ENCODE measurements at regions not wholly inside any gene's neighbourhood (a gene's known extent, or its start where the extent isn't known, plus 50 kb on each side); places are given as distances from the start of the nearest gene placed in this dataset.

DNA sequence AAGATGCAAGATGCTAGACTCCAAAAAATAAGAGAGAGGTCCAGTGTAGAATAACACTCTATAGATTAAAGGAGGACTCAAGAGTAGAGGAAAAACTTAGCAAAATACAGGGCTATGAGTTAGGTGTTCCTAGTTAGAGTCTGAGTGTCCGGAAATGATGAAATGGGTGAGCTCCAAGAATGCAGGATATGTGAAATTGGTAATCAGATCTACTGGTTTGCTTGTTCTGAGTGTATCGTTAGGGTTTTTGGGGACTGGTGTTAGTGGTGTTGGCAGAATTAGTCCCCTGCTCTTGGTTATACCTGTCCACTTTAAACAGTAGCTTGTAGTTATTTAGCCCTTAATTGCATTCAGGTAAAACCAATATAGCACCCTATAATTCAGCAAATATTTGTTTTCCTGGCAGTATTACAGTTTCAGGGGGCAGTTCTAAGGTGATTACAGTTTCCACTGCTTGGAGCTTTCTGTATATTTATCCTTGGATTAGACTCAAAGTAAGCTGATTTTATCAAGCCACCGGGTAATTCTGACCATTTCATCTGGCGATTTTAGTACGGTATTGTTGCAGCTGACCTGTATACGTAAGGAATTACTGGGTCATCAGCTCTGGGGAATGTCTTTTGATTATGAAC is 332.7 kb downstream of the CHRM3 start:
- no peaks in the 10 kb centered on the region for H3K79me1 ChIP-seq (ENCODE audit: low read depth in 1 of 2, low read length in 2 of 2)
- no peak overlapping the region for H2BK120ac ChIP-seq (ENCODE audit: low read depth, low read length)
- no peaks in the 10 kb centered on the region for H3K4me1 ChIP-seq (ENCODE audit: control insufficient read depth, insufficient read depth, low read length)
- H3K36me3 ChIP-seq (ENCODE audit: control insufficient read depth, insufficient read depth, low read length) = no peaks in the 10 kb centered on the region
- H3K14ac ChIP-seq (replicated peaks; ENCODE audit: low read depth, low read length) = no peak overlapping the region
- H3K4ac ChIP-seq (ENCODE audit: low read depth, low read length) = no peak overlapping the region
- no peak overlapping the region for H2AFZ ChIP-seq (replicated peaks; ENCODE audit: low read length, poor library complexity)
- H3K9ac ChIP-seq (ENCODE audit: low read depth, low read length) = no peak overlapping the region
- POLR2A ChIA-PET (ENCODE audit: unreplicated experiment) = no interaction called here
- H2AK9ac ChIP-seq (replicated peaks; ENCODE audit: low read depth, low read length, poor library complexity) = no peak overlapping the region
- no peak for TF ChIP-seq FOS (IDR thresholded peaks at IDR 0.05; ENCODE audit: low read depth, low read length)
- no peak for TF ChIP-seq CEBPB (IDR thresholded peaks at IDR 0.05; ENCODE audit: low read depth, low read length)
- H3K9me1 ChIP-seq (ENCODE audit: insufficient read depth, low read length) = no peaks in the 10 kb centered on the region
- dilution Hi-C loops (cut with HindIII; ENCODE audit: low sequenced_read_pairs, unreplicated experiment) (no loop called here), intact Hi-C loops (cut with micrococcal nuclease) (no loop called here), in situ Hi-C loops (cut with MboI; ENCODE audit: low sequenced_read_pairs) (no loop called here)
- no peak overlapping the region for H2BK15ac ChIP-seq (ENCODE audit: low read depth, low read length)
- ATAC-seq (ENCODE audit: low read depth) (no peak), DNase-seq (no peak)
- no peak overlapping the region for H3K56ac ChIP-seq (ENCODE audit: extremely low read depth, insufficient read depth, low read length)
- no peak overlapping the region for H3K4me3 ChIP-seq (ENCODE audit: insufficient read depth, low read depth, low read length)
- no TSS peak for BruUV-seq (replicated peaks)
- H4K91ac ChIP-seq (ENCODE audit: insufficient read depth, low read depth, low read length) = no peak overlapping the region
- no peak overlapping the region for H3K27ac ChIP-seq (ENCODE audit: insufficient read depth, low read length)
- H4K5ac ChIP-seq (ENCODE audit: low read depth, low read length) = no peak overlapping the region
- 0 out of 2 replicates have a peak, but pooled peaks cover 4% of the 10 kb centered on the region for H3K9me3 ChIP-seq (ENCODE audit: control insufficient read depth, insufficient read depth, low read length)
- H4K8ac ChIP-seq (ENCODE audit: low read depth in 2 of 2, low read length in 2 of 2) = no peak overlapping the region
- H2BK20ac ChIP-seq (ENCODE audit: low read depth, low read length) = no peak overlapping the region
- CTCF ChIA-PET = no interaction called here
- no peak overlapping the region for H3K23ac ChIP-seq (ENCODE audit: low read depth, low read length)
- H4K20me1 ChIP-seq (ENCODE audit: insufficient read depth, low read length) = no peaks in the 10 kb centered on the region
- H2BK5ac ChIP-seq (ENCODE audit: low read depth, low read length, poor library complexity, severe bottlenecking) = no peak overlapping the region
- no peak overlapping the region for H2AK5ac ChIP-seq (ENCODE audit: low read depth, low read length)
- no peak overlapping the region for H3K4me2 ChIP-seq (ENCODE audit: low read depth, low read length)
- 60% methylated on average over 4 of the region's 6 CpGs; no CpG with 5 or more reads in 1 of the 2 experiments for WGBS, 2 experiments (ENCODE audit: extremely low coverage in 2 of 2, insufficient read length in 1 of 2)
- no peak overlapping the region for H3K18ac ChIP-seq (ENCODE audit: low read depth, low read length)
- no peaks in the 10 kb centered on the region for H3K27me3 ChIP-seq (ENCODE audit: control insufficient read depth, insufficient read depth, low read length)

Data from IMR-90 (cell line).